OCI-M2 (cell line): ENCODE measurements at regions not wholly inside any gene's neighbourhood (a gene's known extent, or its start where the extent isn't known, plus 50 kb on each side); places are given as distances from the start of the nearest gene placed in this dataset.
"Not testable (repeated sequence)": the region's sequence is repeated elsewhere in the genome, so short reads cannot be mapped to it uniquely, and the experiment has no call there.

Source experiments
- DNase-seq: peaks from one replicate; lab custom pipeline; 2025; ENCODE audit not compliant: unreplicated experiment; lab: John Stamatoyannopoulos, UW

- no peak for DNase-seq
Measured at GRCh38 chr6:44733868-44734267, 346.4 kb downstream of the CDC5L start.

- DNase-seq = no peak
Measured at GRCh38 chr6:44734886-44735629, 347.6 kb downstream of the CDC5L start.

- no peak for DNase-seq
Measured at GRCh38 chr6:44735630-44735963, 348.1 kb downstream of the CDC5L start.

- DNase-seq = no peak
Measured at GRCh38 chr6:44737341-44737740, 349.8 kb downstream of the CDC5L start.

- no peak for DNase-seq
Measured at GRCh38 chr6:44737829-44738528, 350.5 kb downstream of the CDC5L start.

GRCh38 chr6:44738601-44739146 lies 351.2 kb downstream of the CDC5L start:
- no peak for DNase-seq

- no peak for DNase-seq
Measured at GRCh38 chr6:44739181-44739580, 351.7 kb downstream of the CDC5L start.

GRCh38 chr6:44740566-44741120 lies 353.1 kb downstream of the CDC5L start:
- DNase-seq = no peak

- DNase-seq = no peak
Measured at GRCh38 chr6:44742201-44742600, 354.7 kb downstream of the CDC5L start.

- no peak for DNase-seq
Measured at GRCh38 chr6:44742828-44743372, 355.4 kb downstream of the CDC5L start.

GRCh38 chr6:44760116-44760515 lies 372.6 kb downstream of the CDC5L start:
- DNase-seq = not testable (repeated sequence)

- no peak for DNase-seq
Measured at GRCh38 chr6:44761046-44761445, 373.5 kb downstream of the CDC5L start.

GRCh38 chr6:44762496-44762895 lies 375.0 kb downstream of the CDC5L start:
- no peak for DNase-seq

- DNase-seq = no peak
Measured at GRCh38 chr6:44771647-44772415, 384.3 kb downstream of the CDC5L start.

GRCh38 chr6:44772838-44773237 lies 385.3 kb downstream of the CDC5L start:
- DNase-seq = no peak

- no peak for DNase-seq
Measured at GRCh38 chr6:44775121-44775520, 387.6 kb downstream of the CDC5L start.

- DNase-seq = no peak
Measured at GRCh38 chr6:44776344-44776743, 388.8 kb downstream of the CDC5L start.

- no peak for DNase-seq
Measured at GRCh38 chr6:44778513-44778912, 391.0 kb downstream of the CDC5L start.
